ENCODE measurements at regions not wholly inside any gene's neighbourhood (a gene's known extent, or its start where the extent isn't known, plus 50 kb on each side); places are given as distances from the start of the nearest gene placed in this dataset.

GRCh38 chr12:91606662-91607377 is 424.2 kb upstream of the DCN start:
- Histone ChIP-seq H3K27me3 (ENCODE audit: control insufficient read depth, insufficient read depth, low read length) (no peaks in the 10 kb centered on the region), H3K27ac (ENCODE audit: low read depth, low read length) (no peak overlapping the region), H3K9me3 (ENCODE audit: control insufficient read depth, insufficient read depth, low read depth, low read length) (no peaks in the 10 kb centered on the region), H3K4me3 (ENCODE audit: low read depth, low read length) (no peak overlapping the region), H3K36me3 (ENCODE audit: control insufficient read depth, insufficient read depth, low read length) (no peaks in the 10 kb centered on the region), H3K9ac (ENCODE audit: low read length) (no peak overlapping the region), H3K4me1 (ENCODE audit: control insufficient read depth, insufficient read depth, low read length) (no peaks in the 10 kb centered on the region)

- Histone ChIP-seq H3K27ac (ENCODE audit: low read depth, low read length) (no peak overlapping the region), H3K4me1 (ENCODE audit: control insufficient read depth, insufficient read depth, low read length) (no peaks in the 10 kb centered on the region), H3K9ac (ENCODE audit: low read length) (no peak overlapping the region)
Observed at GRCh38 chr12:91604897-91605296, 422.3 kb upstream of the DCN start.

GRCh38 chr12:91603060-91603459 is 420.4 kb upstream of the DCN start:
- no peaks in the 10 kb centered on the region for H3K4me1 ChIP-seq (ENCODE audit: control insufficient read depth, insufficient read depth, low read length)
- H3K4me3 ChIP-seq (ENCODE audit: low read depth, low read length) = no peak overlapping the region
- no peak overlapping the region for H3K27ac ChIP-seq (ENCODE audit: low read depth, low read length)
- peaks cover 3% of the 10 kb centered on the region; the same call in 1 of the 2 replicates for H3K9me3 ChIP-seq (ENCODE audit: control insufficient read depth, insufficient read depth, low read depth, low read length)
- H3K27me3 ChIP-seq (ENCODE audit: control insufficient read depth, insufficient read depth, low read length) = no peaks in the 10 kb centered on the region
- H3K9ac ChIP-seq (ENCODE audit: low read length) = no peak overlapping the region
- H3K36me3 ChIP-seq (ENCODE audit: control insufficient read depth, insufficient read depth, low read length) = no peaks in the 10 kb centered on the region

More at GRCh38 chr12:91604897-91605296, 422.3 kb upstream of the DCN start:
- Histone ChIP-seq H3K27me3 (ENCODE audit: control insufficient read depth, insufficient read depth, low read length) (no peaks in the 10 kb centered on the region), H3K36me3 (ENCODE audit: control insufficient read depth, insufficient read depth, low read length) (no peaks in the 10 kb centered on the region), H3K4me3 (ENCODE audit: low read depth, low read length) (no peak overlapping the region), H3K9me3 (ENCODE audit: control insufficient read depth, insufficient read depth, low read depth, low read length) (no peaks in the 10 kb centered on the region)

GRCh38 chr12:91601054-91601453 is 418.4 kb upstream of the DCN start:
- Histone ChIP-seq H3K4me1 (ENCODE audit: control insufficient read depth, insufficient read depth, low read length) (no peaks in the 10 kb centered on the region), H3K4me3 (ENCODE audit: low read depth, low read length) (no peak overlapping the region), H3K9me3 (ENCODE audit: control insufficient read depth, insufficient read depth, low read depth, low read length) (peaks cover 3% of the 10 kb centered on the region; the same call in 1 of the 2 replicates), H3K36me3 (ENCODE audit: control insufficient read depth, insufficient read depth, low read length) (no peaks in the 10 kb centered on the region), H3K27ac (ENCODE audit: low read depth, low read length) (no peak overlapping the region), H3K9ac (ENCODE audit: low read length) (no peak overlapping the region), H3K27me3 (ENCODE audit: control insufficient read depth, insufficient read depth, low read length) (no peaks in the 10 kb centered on the region)

- H3K4me1 ChIP-seq (ENCODE audit: control insufficient read depth, insufficient read depth, low read length) = no peaks in the 10 kb centered on the region
- H3K9me3 ChIP-seq (ENCODE audit: control insufficient read depth, insufficient read depth, low read depth, low read length) = peaks cover 3% of the 10 kb centered on the region; the same call in 1 of the 2 replicates
- no peak overlapping the region for H3K4me3 ChIP-seq (ENCODE audit: low read depth, low read length)
- no peak overlapping the region for H3K27ac ChIP-seq (ENCODE audit: low read depth, low read length)
- no peak overlapping the region for H3K9ac ChIP-seq (ENCODE audit: low read length)
- no peaks in the 10 kb centered on the region for H3K27me3 ChIP-seq (ENCODE audit: control insufficient read depth, insufficient read depth, low read length)
- no peaks in the 10 kb centered on the region for H3K36me3 ChIP-seq (ENCODE audit: control insufficient read depth, insufficient read depth, low read length)
Observed at GRCh38 chr12:91594715-91595114, 412.1 kb upstream of the DCN start.

GRCh38 chr12:91591639-91591987 is 409.0 kb upstream of the DCN start:
- H3K9ac ChIP-seq (ENCODE audit: low read length) = no peak overlapping the region
- H3K4me1 ChIP-seq (ENCODE audit: control insufficient read depth, insufficient read depth, low read length) = no peaks in the 10 kb centered on the region
- no peaks in the 10 kb centered on the region for H3K36me3 ChIP-seq (ENCODE audit: control insufficient read depth, insufficient read depth, low read length)
- H3K4me3 ChIP-seq (ENCODE audit: low read depth, low read length) = no peak overlapping the region
- H3K9me3 ChIP-seq (ENCODE audit: control insufficient read depth, insufficient read depth, low read depth, low read length) = no peaks in the 10 kb centered on the region
- H3K27me3 ChIP-seq (ENCODE audit: control insufficient read depth, insufficient read depth, low read length) = no peaks in the 10 kb centered on the region
- no peak overlapping the region for H3K27ac ChIP-seq (ENCODE audit: low read depth, low read length)

GRCh38 chr12:91590966-91591638 is 408.5 kb upstream of the DCN start:
- Histone ChIP-seq H3K9me3 (ENCODE audit: control insufficient read depth, insufficient read depth, low read depth, low read length) (no peaks in the 10 kb centered on the region), H3K9ac (ENCODE audit: low read length) (no peak overlapping the region), H3K36me3 (ENCODE audit: control insufficient read depth, insufficient read depth, low read length) (no peaks in the 10 kb centered on the region), H3K4me1 (ENCODE audit: control insufficient read depth, insufficient read depth, low read length) (no peaks in the 10 kb centered on the region), H3K4me3 (ENCODE audit: low read depth, low read length) (no peak overlapping the region), H3K27me3 (ENCODE audit: control insufficient read depth, insufficient read depth, low read length) (no peaks in the 10 kb centered on the region), H3K27ac (ENCODE audit: low read depth, low read length) (no peak overlapping the region)

- no peaks in the 10 kb centered on the region for H3K4me1 ChIP-seq (ENCODE audit: control insufficient read depth, insufficient read depth, low read length)
- no peaks in the 10 kb centered on the region for H3K9me3 ChIP-seq (ENCODE audit: control insufficient read depth, insufficient read depth, low read depth, low read length)
- H3K36me3 ChIP-seq (ENCODE audit: control insufficient read depth, insufficient read depth, low read length) = no peaks in the 10 kb centered on the region
Observed at GRCh38 chr12:91588874-91589454, 406.3 kb upstream of the DCN start.

GRCh38 chr12:91586015-91586414 is 403.4 kb upstream of the DCN start:
- Histone ChIP-seq H3K27me3 (ENCODE audit: control insufficient read depth, insufficient read depth, low read length) (no peaks in the 10 kb centered on the region), H3K27ac (ENCODE audit: low read depth, low read length) (no peak overlapping the region), H3K9ac (ENCODE audit: low read length) (no peak overlapping the region), H3K36me3 (ENCODE audit: control insufficient read depth, insufficient read depth, low read length) (no peaks in the 10 kb centered on the region), H3K4me3 (ENCODE audit: low read depth, low read length) (no peak overlapping the region), H3K4me1 (ENCODE audit: control insufficient read depth, insufficient read depth, low read length) (peaks cover 12% of the 10 kb centered on the region; the same call in 1 of the 2 replicates), H3K9me3 (ENCODE audit: control insufficient read depth, insufficient read depth, low read depth, low read length) (no peaks in the 10 kb centered on the region)

More at GRCh38 chr12:91588874-91589454, 406.3 kb upstream of the DCN start:
- no peaks in the 10 kb centered on the region for H3K27me3 ChIP-seq (ENCODE audit: control insufficient read depth, insufficient read depth, low read length)
- H3K9ac ChIP-seq (ENCODE audit: low read length) = no peak overlapping the region
- no peak overlapping the region for H3K4me3 ChIP-seq (ENCODE audit: low read depth, low read length)
- H3K27ac ChIP-seq (ENCODE audit: low read depth, low read length) = no peak overlapping the region

- no peak overlapping the region for H3K9ac ChIP-seq (ENCODE audit: low read length)
- no peak overlapping the region; the same call in 1 of the 2 replicates for H3K27ac ChIP-seq (ENCODE audit: low read depth, low read length)
- H3K9me3 ChIP-seq (ENCODE audit: control insufficient read depth, insufficient read depth, low read depth, low read length) = no peaks in the 10 kb centered on the region
- H3K36me3 ChIP-seq (ENCODE audit: control insufficient read depth, insufficient read depth, low read length) = no peaks in the 10 kb centered on the region
- peaks cover 17% of the 10 kb centered on the region; the same call in 1 of the 2 replicates for H3K4me1 ChIP-seq (ENCODE audit: control insufficient read depth, insufficient read depth, low read length)
- H3K4me3 ChIP-seq (ENCODE audit: low read depth, low read length) = no peak overlapping the region; the same call in 1 of the 2 replicates
- H3K27me3 ChIP-seq (ENCODE audit: control insufficient read depth, insufficient read depth, low read length) = no peaks in the 10 kb centered on the region
Observed at GRCh38 chr12:91582811-91583210, 400.2 kb upstream of the DCN start.

Measured in HUES6 (cell line).